Heart left ventricle (tissue), 13 donors: ENCODE measurements at regions not wholly inside any gene's neighbourhood (a gene's known extent, or its start where the extent isn't known, plus 50 kb on each side); places are given as distances from the start of the nearest gene placed in this dataset.

Experiments used
- POLR2A ChIP-seq, 2 donors: fragments of 450-650 bp; IDR thresholded peaks; one replicate each; pipeline ENCODE4 v1.6.1; 2017; ENCODE audit warnings: antibody characterized with exemption in 2 of 2, mild to moderate bottlenecking in 2 of 2, moderate library complexity in 2 of 2
- TF ChIP-seq, protein P1 (sequence below), 12 donors: fragments of 200-600 bp; sonication (generic) in 4 of 12; IDR thresholded peaks; one replicate each; pipeline versions ENCODE4 v1.5.0 to v1.8.0; 2018 to 2022; ENCODE audit warnings: antibody characterized with exemption in 12 of 12, mild to moderate bottlenecking in 5 of 12
- donor health status: ischemic (EF 13 %, LVEDD 7.1; RV severe dilation, severe dysfunction).
- donor health status: DM: no; HTN: yes; CAD: no.
- donor health status: DM: no; HTN: no; CAD: no.
- donor health status: ischemic (EF 25% LVEDD 6.9; RV normal size, moderate dysfunction).
- donor health status: ischemic (EF 25% LVEDD 5.7; RV mildly dilated, moderate dysfunction).
- donor health status: ischemic (EF 35%, LVEDD 5.7; RV mildly dilated, moderate dysfunction).
- donor health status: nonischemic (EF 11% LVEDD 7.7; RV severe dilation, severe dysfunction).
- donor health status: DM: yes; HTN: yes; CAD: no.
- donor health status: PGD.
- donor health status: ischemic (EF 29% LVEDD 5.4; RV normal size, mild dysfunction).
- donor health status: nonischemic (EF 23%, LVEDD 6.1; RV moderate dilation, normal function).

DNA sequence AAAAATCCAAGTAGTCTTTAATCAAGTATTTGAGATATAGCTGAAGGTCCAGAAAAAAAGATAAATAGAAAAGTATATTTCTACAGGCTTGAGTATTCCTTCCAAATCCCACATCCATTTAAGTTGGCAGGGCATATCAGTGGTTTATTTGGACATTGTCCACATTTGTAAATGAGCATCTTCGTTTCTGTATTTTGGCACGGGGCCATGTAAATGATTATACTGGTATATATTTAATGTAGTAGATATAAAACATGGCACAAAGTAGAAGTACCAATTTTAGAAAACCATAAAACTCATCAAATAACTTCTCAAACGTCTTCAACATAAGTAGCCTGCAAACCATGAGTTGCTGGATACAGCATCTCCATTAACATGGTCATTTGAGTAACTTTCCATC, 437.4 kb upstream of the SOX5 start:
- TF ChIP-seq POLR2A (IDR thresholded peaks at IDR 0.05): no peak
- TF ChIP-seq, protein P1, sequence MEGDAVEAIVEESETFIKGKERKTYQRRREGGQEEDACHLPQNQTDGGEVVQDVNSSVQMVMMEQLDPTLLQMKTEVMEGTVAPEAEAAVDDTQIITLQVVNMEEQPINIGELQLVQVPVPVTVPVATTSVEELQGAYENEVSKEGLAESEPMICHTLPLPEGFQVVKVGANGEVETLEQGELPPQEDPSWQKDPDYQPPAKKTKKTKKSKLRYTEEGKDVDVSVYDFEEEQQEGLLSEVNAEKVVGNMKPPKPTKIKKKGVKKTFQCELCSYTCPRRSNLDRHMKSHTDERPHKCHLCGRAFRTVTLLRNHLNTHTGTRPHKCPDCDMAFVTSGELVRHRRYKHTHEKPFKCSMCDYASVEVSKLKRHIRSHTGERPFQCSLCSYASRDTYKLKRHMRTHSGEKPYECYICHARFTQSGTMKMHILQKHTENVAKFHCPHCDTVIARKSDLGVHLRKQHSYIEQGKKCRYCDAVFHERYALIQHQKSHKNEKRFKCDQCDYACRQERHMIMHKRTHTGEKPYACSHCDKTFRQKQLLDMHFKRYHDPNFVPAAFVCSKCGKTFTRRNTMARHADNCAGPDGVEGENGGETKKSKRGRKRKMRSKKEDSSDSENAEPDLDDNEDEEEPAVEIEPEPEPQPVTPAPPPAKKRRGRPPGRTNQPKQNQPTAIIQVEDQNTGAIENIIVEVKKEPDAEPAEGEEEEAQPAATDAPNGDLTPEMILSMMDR (IDR thresholded peaks at IDR 0.05): no peak
